Lung (tissue), 11 donors: ENCODE measurements at regions not wholly inside any gene's neighbourhood (a gene's known extent, or its start where the extent isn't known, plus 50 kb on each side); places are given as distances from the start of the nearest gene placed in this dataset.

Experiments used
- ATAC-seq: fragments of 200-7000 bp; cut with Tn5 transposase; one replicate; pipeline ENCODE4 v1.9.1; 2020; ENCODE audit warnings: moderate number of reproducible peaks; ENCODE audit not compliant: insufficient read depth, low FRiP score
- DNase-seq, 3 donors: peaks; one replicate each; pipeline ENCODE4 v3.0.0-alpha.2; 2013 to 2017
- H3K27ac ChIP-seq, 2 donors: one replicate each; pipeline ENCODE4 v1.5.1; 2013; ENCODE audit warnings: mild to moderate bottlenecking in 2 of 2, moderate library complexity in 2 of 2, control low read depth in 1 of 2, inconsistent platforms in 1 of 2, low read depth in 1 of 2, low read length in 1 of 2
- H3K27me3 ChIP-seq, 3 donors: one replicate each; pipeline ENCODE4 v1.5.1; 2013; ENCODE audit warnings: low read length in 2 of 3; ENCODE audit not compliant: control insufficient read depth in 3 of 3, insufficient read depth in 3 of 3
- H3K36me3 ChIP-seq, 4 donors: one replicate each; pipeline ENCODE4 v1.5.1; 2013; ENCODE audit warnings: low read length in 4 of 4, mild to moderate bottlenecking in 1 of 4, moderate library complexity in 1 of 4; ENCODE audit not compliant: control insufficient read depth in 4 of 4, insufficient read depth in 4 of 4
- H3K4me1 ChIP-seq, 5 donors: one replicate each; pipeline ENCODE4 v1.5.1; 2013; ENCODE audit warnings: low read length in 5 of 5, mild to moderate bottlenecking in 2 of 5, moderate library complexity in 1 of 5; ENCODE audit not compliant: control insufficient read depth in 5 of 5, insufficient read depth in 5 of 5
- H3K4me3 ChIP-seq: one replicate; pipeline ENCODE4 v1.5.1; 2013; ENCODE audit warnings: mild to moderate bottlenecking, control low read depth, moderate library complexity
- H3K9ac ChIP-seq, 2 donors: one replicate each; pipeline ENCODE4 v1.5.1; 2013; ENCODE audit warnings: low read length in 2 of 2, control low read depth in 1 of 2; ENCODE audit not compliant: insufficient read depth in 1 of 2
- H3K9me3 ChIP-seq, 4 donors: one replicate each; pipeline ENCODE4 v1.5.1; 2013; ENCODE audit warnings: low read length in 3 of 4, mild to moderate bottlenecking in 1 of 4, moderate library complexity in 1 of 4; ENCODE audit not compliant: control insufficient read depth in 4 of 4, insufficient read depth in 3 of 4
- CTCF ChIP-seq: IDR thresholded peaks from 2 replicates; pipeline ENCODE4 v1.5.1; 2012; ENCODE audit warnings: mild to moderate bottlenecking; ENCODE audit errors: control extremely low read depth, extremely low read depth
- WGBS, 2 donors: extraction: QIAGEN DNeasy Blood & Tissue Kit; methylation state at CpG; one replicate each; pipeline ENCODE4 v1.1.7; 2013; 5-methylcytosine and 5-hydroxymethylcytosine counted together
- donor health status: control.
- donor health status: control.
- donor health status: Bipolar disorder and iron deficiency.
- donor health status: healthy.
- donor health status: DM: yes; HTN: yes; CAD: no.

GRCh38 chr7:80047032-80047431 is 87.6 kb upstream of the GNAI1 start:
- Histone ChIP-seq H3K4me1 (peaks cover 0 to 8% (median 0%) of the 10 kb centered on the region in 5 donors), H3K27me3 (no peaks in the 10 kb centered on the region), H3K27ac (no peak overlapping the region), H3K9ac (no peak overlapping the region), H3K9me3 (peaks cover 0 to 6% (median 0%) of the 10 kb centered on the region in 4 donors), H3K4me3 (no peak overlapping the region), H3K36me3 (no peaks in the 10 kb centered on the region)
- 72 to 80% methylated on average over 1 of the region's 1 CpG for WGBS, 2 donors
- no peak for TF ChIP-seq CTCF
- DNase-seq (peak in 2 of 3 donors; percentile 42 to 46), ATAC-seq (no peak)

GRCh38 chr7:80044796-80045195 is 89.8 kb upstream of the GNAI1 start:
- WGBS, 2 donors = 95 to 96% methylated on average over 4 of the region's 4 CpGs
- TF ChIP-seq CTCF = no peak
- Histone ChIP-seq H3K4me3 (no peak overlapping the region), H3K36me3 (no peaks in the 10 kb centered on the region), H3K9me3 (peaks cover 0 to 6% (median 0%) of the 10 kb centered on the region in 4 donors), H3K9ac (no peak overlapping the region), H3K4me1 (peaks cover 0 to 8% (median 0%) of the 10 kb centered on the region in 5 donors), H3K27ac (no peak overlapping the region), H3K27me3 (no peaks in the 10 kb centered on the region)
- ATAC-seq (no peak), DNase-seq (no peak)

- H3K9me3 ChIP-seq = peaks cover 0 to 6% (median 0%) of the 10 kb centered on the region in 4 donors
- H3K36me3 ChIP-seq = no peaks in the 10 kb centered on the region
- peaks cover 0 to 9% (median 0%) of the 10 kb centered on the region in 5 donors for H3K4me1 ChIP-seq
- ATAC-seq (no peak), DNase-seq (no peak)
- no peak overlapping the region for H3K9ac ChIP-seq
- no peak for TF ChIP-seq CTCF
- H3K27ac ChIP-seq = no peak overlapping the region
- 63 to 66% methylated on average over 3 of the region's 3 CpGs for WGBS, 2 donors
- no peaks in the 10 kb centered on the region for H3K27me3 ChIP-seq
- no peak overlapping the region for H3K4me3 ChIP-seq
Measured at GRCh38 chr7:80040752-80041151, 93.9 kb upstream of the GNAI1 start.

GRCh38 chr7:80040335-80040734 is 94.3 kb upstream of the GNAI1 start:
- Histone ChIP-seq H3K4me3 (no peak overlapping the region), H3K4me1 (peaks cover 0 to 9% (median 0%) of the 10 kb centered on the region in 5 donors), H3K27ac (no peak overlapping the region), H3K9ac (no peak overlapping the region), H3K27me3 (no peaks in the 10 kb centered on the region), H3K36me3 (no peaks in the 10 kb centered on the region), H3K9me3 (peaks cover 0 to 6% (median 0%) of the 10 kb centered on the region in 4 donors)
- WGBS, 2 donors = 87 to 91% methylated on average over 2 of the region's 2 CpGs
- DNase-seq (no peak), ATAC-seq (no peak)
- no peak for TF ChIP-seq CTCF
